ENCODE measurements at regions not wholly inside any gene's neighbourhood (a gene's known extent, or its start where the extent isn't known, plus 50 kb on each side); places are given as distances from the start of the nearest gene placed in this dataset.

- no peak for TF ChIP-seq ZSCAN30 (tag by site-specific recombination; IDR thresholded peaks at IDR 0.05)
- no peak for TF ChIP-seq CTCF (tag by site-specific recombination; IDR thresholded peaks at IDR 0.05)
- TF ChIP-seq ZNF561 (tag by site-specific recombination; IDR thresholded peaks at IDR 0.05; ENCODE audit: borderline replicate concordance) = no peak
- TF ChIP-seq, protein P1, sequence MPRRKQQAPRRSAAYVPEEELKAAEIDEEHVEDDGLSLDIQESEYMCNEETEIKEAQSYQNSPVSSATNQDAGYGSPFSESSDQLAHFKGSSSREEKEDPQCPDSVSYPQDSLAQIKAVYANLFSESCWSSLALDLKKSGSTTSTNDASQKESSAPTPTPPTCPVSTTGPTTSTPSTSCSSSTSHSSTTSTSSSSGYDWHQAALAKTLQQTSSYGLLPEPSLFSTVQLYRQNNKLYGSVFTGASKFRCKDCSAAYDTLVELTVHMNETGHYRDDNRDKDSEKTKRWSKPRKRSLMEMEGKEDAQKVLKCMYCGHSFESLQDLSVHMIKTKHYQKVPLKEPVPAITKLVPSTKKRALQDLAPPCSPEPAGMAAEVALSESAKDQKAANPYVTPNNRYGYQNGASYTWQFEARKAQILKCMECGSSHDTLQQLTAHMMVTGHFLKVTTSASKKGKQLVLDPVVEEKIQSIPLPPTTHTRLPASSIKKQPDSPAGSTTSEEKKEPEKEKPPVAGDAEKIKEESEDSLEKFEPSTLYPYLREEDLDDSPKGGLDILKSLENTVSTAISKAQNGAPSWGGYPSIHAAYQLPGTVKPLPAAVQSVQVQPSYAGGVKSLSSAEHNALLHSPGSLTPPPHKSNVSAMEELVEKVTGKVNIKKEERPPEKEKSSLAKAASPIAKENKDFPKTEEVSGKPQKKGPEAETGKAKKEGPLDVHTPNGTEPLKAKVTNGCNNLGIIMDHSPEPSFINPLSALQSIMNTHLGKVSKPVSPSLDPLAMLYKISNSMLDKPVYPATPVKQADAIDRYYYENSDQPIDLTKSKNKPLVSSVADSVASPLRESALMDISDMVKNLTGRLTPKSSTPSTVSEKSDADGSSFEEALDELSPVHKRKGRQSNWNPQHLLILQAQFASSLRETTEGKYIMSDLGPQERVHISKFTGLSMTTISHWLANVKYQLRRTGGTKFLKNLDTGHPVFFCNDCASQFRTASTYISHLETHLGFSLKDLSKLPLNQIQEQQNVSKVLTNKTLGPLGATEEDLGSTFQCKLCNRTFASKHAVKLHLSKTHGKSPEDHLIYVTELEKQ (tag by site-specific recombination; IDR thresholded peaks at IDR 0.05; ENCODE audit: borderline replicate concordance) = no peak
- no peak for TF ChIP-seq ZFP37 (tag by site-specific recombination; IDR thresholded peaks at IDR 0.05)
- no peak for TF ChIP-seq REST (tag by site-specific recombination; IDR thresholded peaks at IDR 0.05)
Observed at GRCh38 chr4:151960449-151961230, 199.8 kb upstream of the GATB start.
